OCI-LY3 (cell line): ENCODE measurements at regions not wholly inside any gene's neighbourhood (a gene's known extent, or its start where the extent isn't known, plus 50 kb on each side); places are given as distances from the start of the nearest gene placed in this dataset.

ENCODE experiments used
- H2AFZ ChIP-seq: fragments of 200-600, 300-600 bp; shearing (Covaris generic); 2 replicates; pipeline ENCODE4 v1.6.0; 2014; ENCODE audit warnings: antibody characterized with exemption, low read depth, low read length
- H3K27ac ChIP-seq: fragments of 200-600, 300-600 bp; sonication (generic); 2 replicates; pipeline ENCODE4 v1.5.1; 2014; ENCODE audit warnings: mild to moderate bottlenecking, low read length, moderate library complexity, mixed read lengths
- H3K27me3 ChIP-seq: fragments of 200-600, 300-600 bp; sonication (generic); 2 replicates; pipeline ENCODE4 v1.6.1; 2014; ENCODE audit warnings: low read depth, low read length, mixed read lengths
- H3K36me3 ChIP-seq: fragments of 200-600, 300-600 bp; sonication (generic); replicated peaks from 2 replicates; pipeline ENCODE3; 2014; ENCODE audit warnings: low read depth, low read length, mixed read lengths
- H3K4me1 ChIP-seq: fragments of 300-600, 200-600 bp; sonication (generic); 2 replicates; pipeline ENCODE4 v1.6.1; 2014; ENCODE audit warnings: low read length, mixed read lengths
- H3K4me2 ChIP-seq: fragments of 200-600, 300-600 bp; sonication (generic); 2 replicates; pipeline ENCODE4 v1.6.1; 2014; ENCODE audit warnings: low read length, mixed read lengths
- H3K4me3 ChIP-seq: fragments of 300-600, 200-600 bp; sonication (generic); 2 replicates; pipeline ENCODE4 v1.5.1; 2014; ENCODE audit warnings: antibody characterized with exemption, mild to moderate bottlenecking, low read length, moderate library complexity
- H3K79me2 ChIP-seq: fragments of 300-600, 200-600 bp; shearing (Covaris generic); 2 replicates; pipeline ENCODE4 v1.6.1; 2014; ENCODE audit warnings: mild to moderate bottlenecking, low read length, mixed read lengths
- H3K9ac ChIP-seq: fragments of 300-600, 200-600 bp; shearing (Covaris generic); 2 replicates; pipeline ENCODE4 v1.6.0; 2014; ENCODE audit warnings: mild to moderate bottlenecking, low read length, moderate library complexity
- H3K9me3 ChIP-seq: fragments of 200-600, 300-600 bp; shearing (Covaris generic); 2 replicates; pipeline ENCODE4 v1.6.1; 2014; ENCODE audit warnings: low read length, mixed read lengths; ENCODE audit not compliant: insufficient read depth
- H4K20me1 ChIP-seq: fragments of 200-600, 300-600 bp; sonication (generic); 2 replicates; pipeline ENCODE4 v1.6.1; 2016; ENCODE audit warnings: low read length, mixed read lengths; ENCODE audit not compliant: insufficient read depth
- CTCF ChIP-seq: fragments of 200-600, 300-600 bp; sonication (generic); IDR thresholded peaks from 2 replicates; pipeline ENCODE4 v1.5.1; 2014; ENCODE audit warnings: antibody characterized with exemption, low read length, low read depth
- EZH2phosphoT487 ChIP-seq: fragments of 200-600 bp; shearing (Covaris generic); IDR thresholded peaks from 2 replicates; pipeline ENCODE4 v1.6.1; 2018; ENCODE audit warnings: antibody characterized with exemption, mixed run types, low read depth

GRCh38 chr6:19041906-19042305, 654.8 kb downstream of the RNF144B start:
- H4K20me1 ChIP-seq: no peaks in the 10 kb centered on the region
- no peaks in the 10 kb centered on the region for H3K9me3 ChIP-seq
- no peak overlapping the region for H2AFZ ChIP-seq
- H3K27me3 ChIP-seq: no peaks in the 10 kb centered on the region
- H3K4me3 ChIP-seq: no peak overlapping the region
- TF ChIP-seq EZH2phosphoT487 (no peak), CTCF (no peak)
- no peak overlapping the region for H3K9ac ChIP-seq
- no peak overlapping the region for H3K4me2 ChIP-seq
- no peaks in the 10 kb centered on the region for H3K79me2 ChIP-seq
- no peak overlapping the region for H3K27ac ChIP-seq
- H3K4me1 ChIP-seq: no peaks in the 10 kb centered on the region
- H3K36me3 ChIP-seq: no peaks in the 10 kb centered on the region

- H3K36me3 ChIP-seq: no peaks in the 10 kb centered on the region
- no peaks in the 10 kb centered on the region for H3K9me3 ChIP-seq
- no peaks in the 10 kb centered on the region for H3K4me1 ChIP-seq
- no peak for TF ChIP-seq CTCF
- no peak for TF ChIP-seq EZH2phosphoT487
- H3K79me2 ChIP-seq: no peaks in the 10 kb centered on the region
- H2AFZ ChIP-seq: no peak overlapping the region
- H4K20me1 ChIP-seq: no peaks in the 10 kb centered on the region
- H3K27ac ChIP-seq: no peak overlapping the region
- no peak overlapping the region for H3K4me3 ChIP-seq
- no peak overlapping the region for H3K9ac ChIP-seq
- no peaks in the 10 kb centered on the region for H3K27me3 ChIP-seq
- no peak overlapping the region for H3K4me2 ChIP-seq
Observed at GRCh38 chr6:19042420-19042819, 655.3 kb downstream of the RNF144B start.

- Histone ChIP-seq H3K27ac (no peak overlapping the region), H4K20me1 (no peaks in the 10 kb centered on the region), H3K27me3 (no peaks in the 10 kb centered on the region), H3K4me2 (no peak overlapping the region), H2AFZ (no peak overlapping the region), H3K4me3 (no peak overlapping the region), H3K79me2 (no peaks in the 10 kb centered on the region), H3K36me3 (no peaks in the 10 kb centered on the region), H3K9me3 (no peaks in the 10 kb centered on the region), H3K9ac (no peak overlapping the region), H3K4me1 (no peaks in the 10 kb centered on the region)
- TF ChIP-seq EZH2phosphoT487 (no peak), CTCF (no peak)
Observed at GRCh38 chr6:19050765-19051164, 663.6 kb downstream of the RNF144B start.

- Histone ChIP-seq H3K36me3 (no peaks in the 10 kb centered on the region), H3K79me2 (no peaks in the 10 kb centered on the region), H3K27me3 (no peaks in the 10 kb centered on the region), H3K4me2 (no peak overlapping the region), H3K4me1 (no peaks in the 10 kb centered on the region), H3K9ac (no peak overlapping the region), H3K9me3 (no peaks in the 10 kb centered on the region), H2AFZ (no peak overlapping the region), H4K20me1 (no peaks in the 10 kb centered on the region), H3K27ac (no peak overlapping the region), H3K4me3 (no peak overlapping the region)
- TF ChIP-seq CTCF (no peak), EZH2phosphoT487 (no peak)
Observed at GRCh38 chr6:19052219-19052618, 665.1 kb downstream of the RNF144B start.
